LoVo (cell line): ENCODE measurements at regions not wholly inside any gene's neighbourhood (a gene's known extent, or its start where the extent isn't known, plus 50 kb on each side); places are given as distances from the start of the nearest gene placed in this dataset.
"Not testable (repeated sequence)": the region's sequence is repeated elsewhere in the genome, so short reads cannot be mapped to it uniquely, and the experiment has no call there.

ENCODE experiments used
- DNase-seq: peaks from one replicate; pipeline ENCODE4 v3.0.0-alpha.2; 2016; ENCODE audit warnings: low spot score

DNA sequence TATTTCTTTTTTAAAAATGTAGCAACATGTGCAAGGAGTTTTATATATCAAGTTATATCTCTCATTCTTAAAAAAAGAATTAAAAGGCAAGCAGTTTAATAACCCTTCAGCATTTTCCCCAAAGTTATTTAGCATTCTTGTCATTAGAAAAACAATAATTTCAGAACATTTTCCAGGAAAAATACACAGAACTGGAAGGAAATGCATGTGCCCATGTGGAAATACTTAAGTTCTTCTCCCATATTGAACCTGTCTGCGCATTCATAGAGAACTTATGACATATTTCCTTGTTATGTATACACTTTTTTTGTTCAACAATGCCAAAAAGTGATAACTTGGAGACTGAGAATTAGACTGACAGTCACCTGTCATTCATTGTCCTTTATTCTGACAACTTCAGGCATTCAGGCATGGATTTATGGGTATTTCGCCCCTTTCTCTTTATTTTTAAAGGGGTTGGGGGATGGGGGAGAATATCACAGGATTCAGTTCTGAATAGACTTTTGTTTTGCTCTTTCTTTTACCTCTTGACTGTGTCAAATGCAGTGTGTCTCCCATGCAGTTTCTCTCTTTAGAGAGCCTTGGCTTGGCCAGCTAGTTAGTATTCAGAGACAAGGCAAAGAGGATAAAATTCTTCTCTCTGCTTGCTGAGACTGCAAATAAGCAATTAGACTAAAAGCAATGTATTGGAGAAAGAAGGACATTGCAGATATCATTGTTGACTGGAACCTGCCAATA lies 701.0 kb downstream of the NR2F1-AS1 start:
- no peak for DNase-seq

DNA sequence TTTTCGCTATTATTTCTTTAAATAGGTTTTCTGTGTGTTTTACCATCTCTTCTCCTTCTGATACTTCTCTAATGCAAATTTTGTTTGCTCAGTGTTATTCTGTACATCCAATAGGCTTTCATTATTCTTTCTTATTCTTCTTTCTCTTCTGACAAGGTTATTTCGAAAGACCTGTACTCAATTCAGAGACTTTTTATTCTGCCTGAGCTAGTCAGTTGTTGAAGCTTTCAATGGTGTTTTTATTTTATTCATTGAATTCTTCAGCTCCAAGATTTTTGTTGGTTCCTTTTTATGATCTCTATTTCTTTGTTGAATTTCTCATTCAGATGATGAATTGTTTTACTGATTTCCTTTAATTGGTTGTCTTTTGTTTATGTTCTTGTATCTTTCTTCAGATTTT lies 706.2 kb downstream of the NR2F1-AS1 start:
- no peak for DNase-seq

DNA sequence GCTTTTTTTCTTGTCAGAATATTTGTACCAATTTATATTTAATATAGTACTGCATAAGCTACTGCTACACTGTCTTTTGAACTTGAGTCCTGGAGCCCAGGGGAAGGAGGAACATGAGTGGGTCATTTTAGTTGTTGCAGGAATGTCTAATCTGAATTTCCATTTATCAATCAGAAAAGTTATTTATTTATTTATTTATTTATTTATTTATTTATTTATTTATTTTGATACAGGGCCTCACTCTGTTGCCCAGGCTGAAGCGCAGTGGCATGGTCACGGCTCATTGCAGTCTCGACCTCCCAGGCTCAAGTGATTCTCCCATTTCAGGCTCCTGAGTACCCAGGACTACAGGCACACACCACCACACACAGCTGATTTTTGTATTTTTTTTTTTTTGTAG lies 712.6 kb downstream of the NR2F1-AS1 start:
- DNase-seq: no peak

DNA sequence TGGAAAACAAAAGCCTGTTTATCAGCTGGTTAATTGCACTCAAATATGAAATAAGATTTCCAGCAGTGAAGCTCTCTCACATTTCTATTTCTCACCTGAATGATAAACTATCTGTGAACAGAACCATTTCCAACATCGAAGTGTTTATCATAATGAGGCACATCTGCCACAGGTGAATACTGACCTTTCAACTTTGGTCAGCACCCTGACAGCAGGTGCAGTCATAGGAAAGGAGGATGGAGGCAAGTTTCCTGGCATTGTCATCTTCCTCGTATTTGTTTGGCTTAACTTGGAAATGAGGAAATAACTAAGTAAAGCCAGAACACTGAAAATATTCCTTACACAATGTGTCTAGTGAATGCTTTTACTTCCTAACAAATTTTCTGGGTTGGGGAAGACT lies 716.4 kb downstream of the NR2F1-AS1 start:
- no peak for DNase-seq

DNA sequence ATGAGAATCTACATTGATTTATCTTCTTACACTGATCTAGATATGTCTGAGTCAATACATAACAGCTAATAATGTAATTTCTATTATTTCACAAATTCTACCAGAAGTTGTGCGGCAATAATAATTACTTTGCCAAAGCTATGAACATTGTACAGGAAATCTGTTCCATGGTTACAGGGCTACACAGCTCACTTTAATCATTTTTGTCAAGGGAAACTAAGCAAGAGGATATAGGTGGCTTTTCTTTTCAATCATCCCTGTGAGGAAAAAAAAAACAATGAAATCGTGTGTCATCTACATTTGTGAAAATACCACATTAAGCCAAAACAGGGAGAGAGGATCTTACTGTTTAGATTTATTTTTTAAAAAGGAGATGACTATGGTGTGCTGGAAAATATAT lies 717.4 kb downstream of the NR2F1-AS1 start:
- no peak for DNase-seq

DNA sequence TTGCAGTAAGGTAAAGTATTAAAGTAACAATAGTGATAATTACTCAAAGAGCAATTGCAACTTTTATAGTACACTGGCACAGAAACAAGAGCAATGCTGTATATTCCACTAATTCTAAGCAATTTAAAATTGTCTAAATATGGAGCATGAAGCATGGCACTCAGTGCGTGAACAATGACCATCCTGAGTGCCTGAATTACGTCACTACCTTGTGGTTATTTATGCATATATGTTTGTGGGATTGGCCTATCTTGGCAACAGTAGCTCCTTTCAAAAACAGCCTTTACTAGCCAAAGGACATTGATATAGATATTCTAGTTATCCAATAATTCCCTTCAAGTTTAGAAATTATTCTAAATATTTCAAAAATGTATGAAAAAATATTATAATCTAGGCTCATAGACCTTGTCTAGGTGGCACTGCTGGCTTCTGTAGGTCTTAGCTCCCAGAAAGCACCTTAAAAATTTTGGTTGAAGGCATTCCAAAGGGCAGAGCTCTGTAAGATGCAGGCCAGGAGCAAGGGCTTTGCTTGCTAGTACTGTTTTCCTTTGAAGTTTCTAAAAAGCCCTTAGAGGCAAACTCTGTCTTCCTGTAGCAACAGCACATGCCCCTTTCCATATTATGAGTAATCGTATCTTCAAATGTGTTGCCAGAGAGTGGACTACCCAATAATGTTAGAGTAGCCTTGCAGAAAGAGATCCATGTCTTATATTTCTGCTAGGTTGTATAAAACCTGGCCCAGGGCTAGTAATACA lies 719.3 kb downstream of the NR2F1-AS1 start:
- DNase-seq: no peak

DNA sequence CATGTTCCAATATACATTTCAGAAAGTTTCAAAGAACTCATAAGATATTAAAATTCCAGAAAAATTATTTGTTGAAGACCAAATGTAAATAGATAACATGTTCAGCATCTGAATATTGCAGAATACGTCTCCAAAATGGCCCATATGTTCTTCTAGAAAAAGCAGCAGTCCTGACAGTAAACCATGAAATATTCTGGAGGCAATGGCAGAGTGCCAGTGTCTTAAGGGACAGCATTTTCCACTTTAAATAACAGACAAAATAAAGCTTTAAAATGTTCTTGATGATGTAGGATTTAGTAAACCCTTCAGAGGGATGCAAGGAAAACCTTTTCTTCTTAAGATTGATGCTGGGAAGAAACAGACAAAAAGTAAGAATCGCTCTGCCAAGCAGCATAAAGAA lies 721.0 kb downstream of the NR2F1-AS1 start:
- no peak for DNase-seq

DNA sequence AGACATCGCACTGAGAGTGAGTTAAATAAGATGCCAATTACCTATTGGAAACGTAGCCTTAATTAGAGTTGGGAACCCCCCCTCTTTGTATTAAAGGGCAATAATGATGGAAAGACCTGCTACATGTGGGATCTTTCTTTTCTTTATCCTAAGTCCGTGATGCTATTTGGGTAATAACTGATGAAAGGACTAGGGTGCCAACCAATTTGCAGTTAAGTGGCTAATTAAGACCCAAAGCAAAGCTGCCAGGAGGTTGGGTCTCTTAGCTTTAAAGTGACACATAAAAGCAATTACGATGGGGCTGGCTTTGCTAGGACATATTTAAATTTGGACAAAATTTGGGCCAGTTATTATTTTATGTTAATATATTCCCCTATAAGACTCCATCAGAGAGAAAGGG lies 728.8 kb downstream of the NR2F1-AS1 start:
- DNase-seq: no peak

DNA sequence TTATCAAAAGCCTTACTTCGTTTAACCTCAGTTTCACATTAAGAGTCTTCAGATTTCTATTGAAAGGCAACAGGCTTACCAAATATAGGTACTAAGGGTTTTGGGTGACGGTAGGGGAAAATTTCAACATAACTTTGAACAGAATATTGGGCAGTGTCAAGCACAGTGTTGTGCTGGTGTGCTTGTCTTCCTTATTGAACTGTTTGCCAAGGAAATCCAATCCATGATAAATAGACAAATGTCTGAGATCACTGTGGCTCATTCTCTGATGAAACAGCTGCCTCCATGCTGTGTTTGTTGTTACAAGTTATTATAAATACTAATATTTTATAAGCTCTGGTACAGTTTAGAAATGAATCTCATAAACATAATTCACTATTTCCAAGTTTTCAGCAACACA lies 730.1 kb downstream of the NR2F1-AS1 start:
- DNase-seq: no peak

DNA sequence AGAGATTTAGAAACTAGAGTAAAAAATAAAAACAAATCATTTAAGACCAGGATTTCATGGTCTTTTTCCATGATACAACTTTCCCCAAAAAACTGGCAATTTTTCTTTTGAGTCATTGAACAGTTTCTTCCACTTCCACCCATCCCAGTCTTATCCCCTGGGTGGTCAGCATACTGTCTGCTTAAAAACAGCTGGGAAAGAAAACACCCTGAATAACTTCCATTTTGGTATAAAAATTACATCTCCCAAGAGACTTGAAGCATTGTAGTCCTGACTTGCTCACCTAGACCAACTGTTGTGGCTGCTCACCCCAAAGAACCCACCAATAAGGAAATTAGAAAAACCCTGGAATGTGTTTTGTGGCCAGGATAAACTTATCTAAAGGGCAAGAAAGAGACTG lies 731.3 kb downstream of the NR2F1-AS1 start:
- no peak for DNase-seq

DNA sequence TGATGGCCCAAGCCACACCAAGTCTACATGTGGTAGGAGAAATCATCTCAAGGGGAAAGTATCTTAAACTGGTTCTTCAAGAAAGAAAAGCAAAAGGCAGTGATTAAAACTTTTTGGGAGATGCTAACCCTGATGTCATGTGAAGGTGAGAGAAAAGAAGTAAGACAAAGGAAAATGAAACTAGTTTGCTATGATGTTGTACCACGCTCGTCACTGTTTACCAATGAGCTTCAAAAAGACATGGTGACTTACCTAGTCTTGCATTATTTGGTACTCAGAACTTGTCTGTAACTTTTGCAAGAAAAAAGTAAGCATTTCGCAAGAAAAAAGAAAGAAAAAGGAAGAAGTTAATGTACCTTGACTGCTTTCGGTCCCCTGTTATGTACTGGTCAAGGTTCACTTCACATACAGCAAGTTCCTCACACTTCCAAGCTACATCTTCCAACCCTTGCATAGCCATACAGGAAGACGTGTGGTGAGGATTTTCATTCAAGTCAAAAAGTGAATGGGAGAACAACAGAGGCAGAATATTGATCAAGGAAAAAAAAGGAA lies 739.3 kb downstream of the NR2F1-AS1 start:
- DNase-seq: no peak

DNA sequence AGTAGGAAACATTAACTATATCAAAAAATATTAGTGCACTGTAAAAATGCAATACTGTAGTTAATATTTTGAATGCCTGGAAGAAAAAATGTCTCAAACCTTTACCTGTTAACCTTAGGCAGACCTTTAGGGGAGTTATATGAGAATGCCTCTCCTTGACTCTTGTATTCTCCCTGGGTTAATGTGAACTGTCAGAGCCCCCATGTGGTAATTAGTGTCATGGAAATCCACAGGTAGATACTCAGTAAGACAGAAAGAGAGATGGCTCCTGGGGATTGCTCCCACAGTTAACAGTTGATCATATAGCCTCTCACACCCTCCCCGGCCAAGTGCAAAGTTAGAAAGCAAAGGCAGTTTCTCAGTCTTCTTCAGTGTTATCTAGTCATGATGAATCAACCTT lies 742.8 kb downstream of the NR2F1-AS1 start:
- DNase-seq: peak; percentile 11

DNA sequence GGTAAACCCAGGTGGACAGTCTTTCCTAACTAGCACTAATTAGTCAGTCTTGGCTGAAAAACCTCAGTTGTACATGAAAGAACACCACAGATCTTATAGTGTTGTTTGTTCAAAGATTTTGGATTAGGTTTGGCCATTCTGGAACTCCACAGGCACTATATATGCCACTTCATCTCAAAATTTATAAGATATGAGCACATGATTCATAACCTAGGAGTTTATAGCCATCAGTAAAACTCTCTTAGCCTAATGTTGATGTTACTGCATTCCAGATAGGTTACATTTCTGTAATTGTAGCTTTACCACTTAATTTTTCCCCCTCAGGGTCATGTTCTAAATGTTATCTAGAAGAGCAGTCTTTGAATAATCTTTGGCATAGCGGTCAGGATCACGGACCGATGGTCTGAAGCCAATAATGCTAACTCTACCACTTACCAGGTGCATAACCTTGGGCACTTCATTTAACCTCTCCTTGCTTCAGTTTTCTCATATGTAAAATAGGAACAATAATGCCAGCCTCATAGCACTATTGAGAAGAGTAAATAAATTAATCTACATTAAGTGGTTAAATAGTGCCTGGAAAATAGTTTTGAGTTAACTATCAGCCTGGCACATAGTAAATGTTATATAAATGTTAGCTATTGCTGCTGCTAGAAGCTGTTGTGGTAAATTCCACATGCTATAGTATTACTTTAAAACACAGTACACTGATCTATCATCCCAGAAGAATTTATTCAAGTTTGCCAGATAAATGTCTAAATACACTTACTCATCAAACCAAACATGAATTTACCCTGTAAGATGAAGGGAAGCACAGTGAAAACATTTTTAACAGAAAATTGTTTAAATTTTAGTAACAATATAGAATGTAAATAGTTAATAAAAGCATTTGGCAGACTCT lies 743.9 kb downstream of the NR2F1-AS1 start:
- no peak for DNase-seq

DNA sequence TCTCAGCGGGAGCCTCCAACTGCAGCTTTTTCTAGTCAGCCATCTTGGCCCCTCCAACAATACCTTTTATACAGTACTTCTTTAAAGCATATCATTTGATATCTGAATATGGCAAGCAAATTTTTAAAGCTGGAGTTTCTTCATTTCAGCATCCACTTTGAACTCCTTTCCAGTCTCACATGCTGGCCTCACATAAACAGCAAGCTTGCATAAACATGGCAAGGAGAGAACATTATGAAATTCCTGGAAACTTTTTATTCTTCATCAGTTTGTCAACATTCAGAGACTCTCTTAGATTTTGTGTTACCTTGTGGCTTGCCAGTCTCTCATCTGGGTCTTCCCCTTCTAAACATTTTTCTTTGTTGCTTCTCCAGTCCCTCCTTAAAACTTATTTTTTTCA lies 745.3 kb downstream of the NR2F1-AS1 start:
- DNase-seq: no peak

DNA sequence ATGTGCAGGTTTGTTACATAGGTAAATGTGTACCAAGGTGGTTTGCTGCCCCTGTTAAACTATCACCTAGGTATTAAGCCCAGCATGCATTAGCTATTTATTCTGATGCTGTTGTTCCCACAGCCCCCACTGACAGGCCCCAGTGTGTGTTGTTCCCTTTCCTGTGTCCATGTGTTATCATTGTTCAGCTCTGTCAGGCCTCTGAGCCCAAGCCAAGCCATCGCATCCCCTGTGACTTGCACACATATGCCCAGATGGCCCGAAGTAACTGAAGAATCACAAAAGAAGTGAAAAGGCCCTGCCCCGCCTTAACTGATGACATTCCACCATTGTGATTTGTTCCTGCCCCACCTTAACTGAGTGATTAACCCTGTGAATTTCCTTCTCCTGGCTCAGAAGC lies 757.5 kb downstream of the NR2F1-AS1 start:
- not testable (repeated sequence) for DNase-seq

DNA sequence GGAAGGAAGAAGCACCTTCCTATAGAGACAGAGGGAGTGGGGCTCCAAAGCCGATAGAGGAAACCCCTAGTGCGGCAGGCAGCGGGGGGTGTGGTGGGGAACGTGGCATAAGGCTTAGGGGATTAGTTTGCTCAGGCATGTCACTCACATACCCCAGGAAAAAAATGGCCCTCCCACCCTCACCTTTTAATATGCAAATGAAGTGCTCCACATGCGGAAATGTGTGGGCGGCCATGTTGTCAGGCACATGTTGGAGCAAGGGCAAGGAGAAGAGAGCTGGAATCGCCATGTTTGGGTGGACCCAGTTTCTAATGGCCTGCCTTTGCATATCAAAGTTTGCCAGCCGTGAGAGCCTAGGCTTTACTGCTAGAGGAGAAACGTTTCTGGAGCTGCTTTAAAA lies 758.8 kb downstream of the NR2F1-AS1 start:
- DNase-seq: no peak

DNA sequence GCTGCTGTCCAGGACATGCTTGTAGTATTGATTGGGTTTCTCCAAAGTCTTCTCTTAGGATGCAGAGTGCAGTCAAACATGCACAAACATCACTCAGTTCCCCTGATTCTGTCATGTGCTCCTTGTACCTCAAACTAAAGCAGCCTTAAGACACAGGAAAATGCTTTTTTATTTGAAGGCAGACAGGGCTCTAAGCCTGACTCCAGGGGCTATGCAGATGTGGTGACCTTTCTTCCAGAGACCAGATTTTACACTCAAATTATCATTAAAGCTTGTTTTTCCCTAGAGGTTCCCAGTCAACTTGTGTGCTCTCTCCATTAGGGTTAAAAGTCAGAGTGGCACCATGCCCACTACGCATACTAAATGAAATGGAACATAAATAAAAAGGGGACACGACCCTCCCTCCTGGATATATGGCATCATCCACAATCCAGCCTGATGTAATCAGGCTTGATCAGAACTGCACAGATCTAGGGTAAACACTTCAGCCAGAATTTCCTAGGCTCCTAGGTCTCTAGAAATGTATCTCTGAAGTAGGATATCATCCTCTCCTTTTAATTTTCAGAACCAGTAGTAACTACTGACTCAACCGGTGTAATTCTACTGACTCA lies 771.1 kb downstream of the NR2F1-AS1 start:
- no peak for DNase-seq

DNA sequence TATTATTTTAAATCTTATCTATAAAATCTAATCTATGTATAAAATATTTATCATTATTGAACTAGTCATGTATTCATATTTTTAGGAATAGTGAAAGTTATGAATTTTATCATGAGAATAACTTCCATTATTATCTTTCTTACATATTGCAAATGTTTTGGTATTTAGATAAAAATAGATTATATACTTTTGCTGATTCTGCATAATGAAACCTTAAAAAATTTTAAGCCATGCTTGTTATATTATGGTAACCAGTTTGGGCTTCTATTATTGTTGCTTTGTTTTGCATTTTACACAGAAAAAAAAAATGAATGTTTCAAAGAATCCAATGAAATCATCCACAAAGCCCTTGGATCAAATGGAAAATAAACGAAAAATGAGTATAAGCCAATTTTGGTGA lies 772.5 kb downstream of the NR2F1-AS1 start:
- no peak for DNase-seq

DNA sequence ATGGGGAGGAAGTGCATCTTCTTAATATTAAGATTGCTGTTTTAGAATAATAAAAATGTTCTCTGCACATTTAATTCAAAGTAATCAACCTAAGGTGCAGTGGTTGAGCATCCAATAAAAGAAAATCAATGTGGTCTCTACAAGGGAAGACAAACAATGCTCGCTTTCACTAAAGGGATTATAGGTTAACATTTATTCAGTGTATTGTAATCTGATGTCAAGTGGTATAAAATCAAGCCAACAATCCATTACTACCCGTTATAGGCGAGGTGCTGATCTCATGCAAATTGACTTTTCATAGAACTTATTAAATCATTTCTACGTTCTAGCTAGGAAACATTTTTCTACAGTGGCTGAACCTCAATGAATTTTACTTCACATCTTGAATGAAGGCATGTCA lies 773.9 kb downstream of the NR2F1-AS1 start:
- DNase-seq: no peak

DNA sequence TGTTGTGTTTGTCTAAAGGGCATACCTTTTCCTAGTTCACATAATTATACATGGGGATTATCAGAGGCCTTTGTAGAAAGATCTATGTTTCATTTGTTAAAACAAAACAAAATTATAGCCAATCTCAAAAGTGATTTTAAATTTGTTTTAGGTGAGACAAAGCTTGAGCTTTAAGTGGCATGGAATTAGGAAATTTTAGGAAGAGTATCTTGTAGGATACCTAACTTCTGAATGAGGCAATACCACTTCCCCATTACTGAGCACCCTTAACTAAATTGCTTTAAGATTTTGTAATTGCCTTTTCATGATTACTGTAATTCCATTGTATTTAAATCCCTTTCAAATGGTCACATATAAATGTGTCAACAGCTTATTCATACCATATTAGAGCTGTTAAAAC lies 775.6 kb downstream of the NR2F1-AS1 start:
- DNase-seq: no peak

DNA sequence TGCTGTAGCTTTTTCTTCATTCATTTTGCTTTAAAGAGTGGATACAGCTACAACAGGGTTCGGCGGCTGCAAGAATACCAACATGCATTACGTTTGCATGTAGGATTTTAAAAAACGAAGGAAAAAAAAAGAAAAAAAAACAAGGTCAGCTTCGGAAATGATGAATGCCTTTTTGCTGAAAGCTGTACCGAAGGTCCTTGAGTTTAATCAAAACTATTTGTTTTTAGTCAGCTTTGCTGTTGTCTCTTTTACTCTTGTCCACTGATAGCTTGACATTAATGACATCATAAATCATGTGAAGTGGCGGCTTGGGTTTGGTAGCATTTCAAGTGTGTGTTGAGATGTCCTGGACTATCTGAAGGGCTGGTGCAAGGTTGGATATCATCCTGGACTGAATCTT lies 779.1 kb downstream of the NR2F1-AS1 start:
- DNase-seq: no peak

DNA sequence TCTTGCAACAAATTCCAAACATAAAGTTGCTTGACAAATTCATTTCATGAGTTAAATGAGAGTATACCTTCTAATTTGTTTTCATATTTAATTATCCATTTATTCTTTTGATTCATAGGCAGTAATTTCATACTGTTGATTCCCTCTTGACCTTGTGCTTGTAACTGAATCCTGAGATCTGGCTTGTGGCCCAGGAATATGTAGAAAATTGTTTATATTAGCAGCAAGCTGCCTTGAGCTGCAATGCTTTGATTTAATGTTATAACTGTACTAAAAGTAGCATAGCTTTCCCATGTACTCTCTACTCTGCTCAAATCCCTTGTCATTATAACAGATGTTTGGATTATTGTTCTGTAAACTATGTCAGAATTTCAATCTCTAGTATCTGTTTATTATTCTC lies 780.7 kb downstream of the NR2F1-AS1 start:
- DNase-seq: no peak
